NCI-H1694 (cell line): ENCODE measurements at regions not wholly inside any gene's neighbourhood (a gene's known extent, or its start where the extent isn't known, plus 50 kb on each side); places are given as distances from the start of the nearest gene placed in this dataset.

Source experiments
- DNase-seq: peaks from one replicate; lab custom pipeline; 2025; lab: John Stamatoyannopoulos, UW

DNA sequence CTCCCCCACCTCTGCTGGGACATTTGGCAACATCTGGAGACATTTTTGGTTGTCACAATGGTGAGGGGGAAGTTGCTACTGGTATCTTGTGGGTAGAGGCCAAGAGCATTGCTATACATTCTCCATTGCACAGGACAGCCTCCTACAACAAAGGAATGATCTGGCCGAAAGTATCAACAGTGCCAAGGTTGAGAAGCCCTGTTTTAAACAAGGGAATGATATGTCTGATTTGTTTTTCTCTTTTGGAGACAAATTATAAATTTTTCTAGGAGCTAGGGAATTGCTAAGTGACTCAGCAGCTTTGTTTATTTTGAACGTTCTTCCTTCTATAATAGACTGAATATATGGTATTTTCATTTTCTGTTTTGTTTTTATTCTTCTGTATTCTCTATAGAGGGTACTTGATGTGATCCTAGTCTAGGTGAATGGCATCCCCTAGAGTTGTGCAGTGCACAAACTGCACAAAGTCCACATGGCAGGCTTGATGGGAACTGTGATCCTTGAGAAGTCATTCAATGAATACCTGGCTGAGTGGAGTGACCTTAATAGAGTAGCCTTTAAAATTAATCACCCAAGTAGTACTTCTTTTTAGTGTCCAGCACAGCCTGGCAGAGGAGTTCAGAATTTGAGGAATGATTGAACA is 288.6 kb upstream of the USP24 start:
- DNase-seq: no peak

DNA sequence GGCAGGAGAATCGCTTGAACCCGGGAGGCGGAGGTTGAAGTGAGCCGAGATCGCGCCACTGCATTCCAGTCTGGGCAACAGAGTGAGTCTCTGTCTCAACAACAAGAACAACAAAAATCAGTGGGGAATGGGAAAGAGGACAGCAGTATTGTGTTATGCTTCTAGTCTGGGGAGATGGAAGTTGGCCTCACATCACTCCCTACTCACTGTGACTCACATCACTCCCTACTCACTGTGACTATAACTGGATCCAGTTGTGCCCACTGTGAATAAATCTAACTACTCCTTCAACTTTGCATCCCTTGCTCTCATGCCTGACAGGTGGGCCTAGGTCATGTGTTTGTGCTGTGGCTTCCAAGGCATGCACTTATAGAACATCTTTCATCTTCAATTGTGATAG is 285.4 kb upstream of the USP24 start:
- DNase-seq: no peak

GRCh38 chr1:55490547-55490946 is 275.4 kb upstream of the USP24 start:
- DNase-seq: no peak

- DNase-seq: no peak
Observed at GRCh38 chr1:55484173-55484572, 269.0 kb upstream of the USP24 start.

DNA sequence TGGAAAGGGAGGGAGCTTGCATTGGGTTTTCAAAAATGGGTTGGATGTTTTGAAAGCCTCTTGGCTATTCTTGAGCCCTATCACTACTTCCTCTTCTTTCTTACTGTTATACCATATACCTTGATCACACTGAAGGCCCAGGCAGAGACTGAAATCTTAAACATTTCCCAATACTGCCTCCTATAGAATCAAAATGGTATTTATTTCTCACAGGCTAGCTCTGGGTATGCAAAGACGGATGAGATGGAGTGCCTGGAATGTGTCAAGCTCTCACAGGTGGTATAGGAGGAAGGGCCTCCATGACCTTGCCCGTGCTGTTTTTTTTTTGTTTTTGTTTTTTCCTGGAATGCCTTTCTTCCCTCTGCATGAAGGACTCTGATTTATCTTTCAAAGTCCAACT is 268.4 kb upstream of the USP24 start:
- no peak for DNase-seq

- DNase-seq: no peak
Observed at GRCh38 chr1:55481634-55482033, 266.5 kb upstream of the USP24 start.

- DNase-seq: no peak
Observed at GRCh38 chr1:55480029-55480795, 265.0 kb upstream of the USP24 start.

DNA sequence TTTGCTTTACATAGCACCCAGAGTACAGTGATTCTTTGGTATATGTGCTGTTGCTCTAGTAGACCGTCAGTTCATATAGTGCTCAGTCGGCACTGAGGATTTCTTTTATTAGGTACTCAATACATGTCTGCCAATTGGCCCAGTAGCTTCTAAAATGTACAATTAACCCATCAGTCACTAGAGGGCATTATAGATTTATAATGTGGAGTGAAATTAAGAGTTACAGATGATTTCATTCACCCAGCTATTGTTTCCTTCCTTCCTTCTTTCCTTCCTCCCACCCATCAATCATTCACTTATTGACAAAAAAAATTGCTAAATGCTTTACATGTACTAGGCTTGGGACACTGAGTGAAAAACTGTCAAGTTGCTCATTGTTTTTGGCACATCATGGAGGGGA is 263.6 kb upstream of the USP24 start:
- peak; percentile 26 for DNase-seq

- DNase-seq: no peak
Observed at GRCh38 chr1:55477953-55478352, 262.8 kb upstream of the USP24 start.

GRCh38 chr1:55476445-55477015 is 261.4 kb upstream of the USP24 start:
- DNase-seq: no peak

DNA sequence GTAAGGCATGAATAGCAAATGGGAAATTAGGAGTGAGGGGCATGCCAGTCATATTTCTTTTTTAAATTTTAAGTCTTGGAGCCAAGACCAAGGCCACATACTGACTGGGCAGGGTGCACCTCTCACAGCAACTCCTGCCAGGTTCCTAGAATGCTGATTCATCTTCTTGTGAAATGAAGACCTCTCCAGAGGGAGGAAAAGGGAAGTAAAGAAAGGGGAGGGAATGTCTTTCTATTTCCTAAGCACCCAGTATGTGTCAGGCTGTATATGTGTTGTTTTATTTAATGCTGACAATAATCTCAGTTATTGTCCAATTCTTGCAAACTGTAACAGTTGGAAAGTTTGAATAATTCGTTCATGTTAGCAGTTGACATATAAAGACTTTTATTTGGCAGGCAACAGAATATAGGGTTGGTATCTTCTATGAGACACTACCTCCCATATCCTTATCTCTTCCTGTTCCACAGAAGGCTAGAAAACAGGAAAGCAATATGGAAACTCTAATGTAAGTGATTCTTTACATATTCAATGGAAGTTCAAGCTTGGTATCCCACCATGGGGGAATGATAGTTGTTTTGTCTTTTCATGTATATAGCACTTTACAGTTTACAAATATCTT is 259.1 kb upstream of the USP24 start:
- DNase-seq: no peak

DNA sequence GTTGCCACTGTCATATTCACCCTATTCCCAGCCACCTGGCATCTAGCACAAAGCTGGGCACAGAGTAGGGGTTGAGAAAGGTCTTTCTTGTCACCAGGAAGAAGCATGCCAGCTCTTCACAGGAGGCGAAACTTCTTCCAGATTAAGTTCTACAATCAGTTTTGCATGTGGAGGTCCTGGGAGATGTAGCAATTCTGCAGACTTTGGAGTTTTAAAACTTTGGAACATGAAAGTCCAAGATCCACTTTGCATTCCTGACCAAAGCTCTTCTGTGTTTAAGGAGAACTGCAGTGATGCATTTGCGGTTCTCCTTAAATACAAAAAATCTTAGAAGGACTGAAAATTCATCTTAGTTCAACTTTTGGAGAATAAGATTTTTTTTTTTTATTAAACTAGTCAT is 258.5 kb upstream of the USP24 start:
- no peak for DNase-seq

DNA sequence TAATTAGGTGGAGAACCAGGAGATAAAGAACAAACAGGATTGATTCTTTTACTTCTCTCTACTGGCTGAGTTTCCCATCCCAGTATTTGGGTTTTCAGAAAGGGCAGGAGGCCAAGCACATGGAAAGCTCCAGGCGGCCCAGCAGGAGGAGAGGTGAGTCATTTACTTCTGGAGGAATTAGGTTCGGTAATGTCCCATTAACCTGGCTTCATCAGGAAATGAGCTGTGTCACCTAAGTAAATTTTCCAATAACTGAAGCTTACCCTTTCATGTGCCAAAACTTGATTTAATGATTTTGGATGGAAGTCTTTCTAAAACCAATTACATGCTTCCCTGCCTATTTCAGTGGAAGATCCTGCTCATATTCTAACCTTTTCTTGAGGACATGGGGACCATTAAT is 257.6 kb upstream of the USP24 start:
- no peak for DNase-seq

GRCh38 chr1:55472115-55472514 is 257.0 kb upstream of the USP24 start:
- DNase-seq: no peak

DNA sequence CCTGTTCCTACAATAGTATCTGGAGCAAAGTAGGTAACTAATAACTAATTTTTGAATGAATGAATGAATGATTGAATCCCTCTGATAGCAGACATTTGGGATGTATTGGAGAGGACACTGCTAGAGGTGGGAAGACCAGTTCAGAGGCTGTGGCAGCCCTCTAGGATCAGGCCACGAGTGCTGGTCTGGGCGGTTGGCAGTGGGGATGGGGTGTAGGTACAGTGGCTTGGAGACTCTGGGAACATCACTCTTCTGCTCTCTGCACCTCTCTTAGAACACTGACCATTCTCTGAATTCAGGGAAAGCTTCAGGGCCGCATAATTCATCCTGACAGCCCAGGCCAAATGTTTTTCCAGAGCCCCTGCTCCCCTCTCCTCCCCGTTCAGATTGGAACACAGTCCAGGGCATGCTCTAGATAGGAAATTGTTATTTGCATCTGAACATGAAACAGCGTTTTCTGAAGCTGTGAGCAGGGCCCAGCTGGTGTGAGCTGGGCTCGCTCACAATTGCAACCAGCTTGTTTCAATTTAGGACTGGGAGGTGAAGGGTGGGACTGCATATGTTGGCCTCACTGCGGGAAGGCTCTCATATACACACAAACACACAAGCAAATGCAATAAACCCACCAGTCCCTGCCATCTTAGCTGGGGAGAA is 253.1 kb upstream of the USP24 start:
- no peak for DNase-seq

DNA sequence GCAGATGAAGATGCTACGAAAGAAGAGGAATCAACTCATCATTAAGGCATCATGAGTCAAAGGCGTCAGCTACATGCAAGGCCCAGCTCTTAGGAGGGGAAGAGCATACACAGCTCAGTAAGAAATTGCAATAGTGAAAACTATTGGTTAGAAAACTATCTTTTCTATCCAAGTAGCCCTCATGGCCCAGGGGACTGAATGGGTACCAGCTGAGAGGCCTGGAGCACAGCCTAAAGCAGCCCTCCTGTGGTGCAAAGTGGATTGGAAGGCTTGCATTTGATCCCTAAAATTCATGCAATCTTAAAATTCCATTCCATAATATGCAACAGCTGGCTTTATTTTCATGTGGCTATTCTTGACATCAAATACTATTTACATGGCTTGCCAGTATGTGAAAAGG is 251.8 kb upstream of the USP24 start:
- DNase-seq: no peak

DNA sequence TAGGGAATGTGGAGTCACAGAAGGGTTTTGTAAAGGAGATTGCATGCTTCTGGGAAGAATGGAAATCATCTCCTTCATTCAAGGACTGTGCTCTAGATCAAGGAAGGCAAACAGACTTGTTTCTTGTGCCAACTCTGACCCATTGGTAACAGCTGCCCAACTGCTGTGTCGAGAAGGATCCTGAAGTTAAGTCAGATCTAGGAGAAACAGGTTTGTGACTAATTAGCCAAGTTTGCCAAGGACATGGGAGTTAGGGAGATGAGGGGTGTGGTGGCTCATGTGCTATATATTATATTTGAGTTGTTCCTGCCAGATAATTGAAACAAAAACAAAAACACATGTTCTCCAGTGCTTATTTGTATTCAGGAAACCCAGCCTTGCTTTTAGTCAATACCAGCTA is 251.2 kb upstream of the USP24 start:
- no peak for DNase-seq

DNA sequence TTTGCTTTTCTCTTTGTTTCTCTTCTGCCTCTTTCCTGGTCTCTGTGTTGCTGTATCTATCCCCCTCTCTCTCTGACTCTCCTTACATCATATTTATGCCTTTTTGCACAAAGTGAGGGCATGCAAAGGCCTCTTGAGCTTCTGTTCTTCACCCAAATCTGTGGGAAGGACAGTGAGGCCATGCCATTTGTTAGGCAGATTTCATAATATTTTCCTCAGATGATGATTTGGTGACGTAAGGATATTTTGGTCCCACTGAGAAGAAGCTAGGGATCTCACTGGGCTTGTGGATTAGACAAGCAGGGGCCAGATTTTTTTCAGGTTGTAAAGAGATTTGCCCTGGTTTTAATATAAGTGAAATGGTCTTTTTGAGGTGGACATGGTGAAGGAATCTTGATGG is 249.4 kb upstream of the USP24 start:
- no peak for DNase-seq

DNA sequence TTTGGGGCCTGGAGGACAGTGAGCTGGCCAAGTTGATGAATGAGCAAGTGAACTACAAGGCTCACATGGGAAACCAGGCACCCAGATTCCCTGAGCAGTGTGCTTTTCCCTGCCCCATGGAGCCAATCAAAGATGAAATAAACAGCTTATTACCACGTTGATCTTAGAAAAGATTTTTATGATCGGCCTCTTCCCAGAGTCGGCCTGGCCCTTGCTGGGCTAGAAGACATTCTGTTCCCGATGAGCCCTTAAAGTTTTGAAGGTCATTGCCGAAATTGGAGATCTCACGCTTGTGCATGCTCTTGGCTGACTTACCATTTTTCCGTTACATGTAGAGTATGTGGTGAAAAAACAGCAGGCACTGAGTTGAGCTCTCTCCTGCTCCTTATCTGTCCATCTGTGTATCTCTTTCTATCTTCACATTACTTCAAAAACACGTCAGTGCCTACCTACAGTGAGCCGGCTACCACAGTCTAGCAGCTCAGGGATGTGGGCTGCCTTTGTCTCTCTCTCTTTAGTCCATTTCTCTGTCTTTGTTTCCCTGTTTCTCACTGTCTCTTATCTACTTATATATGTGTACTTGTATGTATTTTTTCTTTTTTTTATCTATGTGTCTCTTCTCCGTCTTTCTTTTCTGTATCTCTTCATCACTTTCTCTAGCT is 248.8 kb upstream of the USP24 start:
- no peak for DNase-seq

DNA sequence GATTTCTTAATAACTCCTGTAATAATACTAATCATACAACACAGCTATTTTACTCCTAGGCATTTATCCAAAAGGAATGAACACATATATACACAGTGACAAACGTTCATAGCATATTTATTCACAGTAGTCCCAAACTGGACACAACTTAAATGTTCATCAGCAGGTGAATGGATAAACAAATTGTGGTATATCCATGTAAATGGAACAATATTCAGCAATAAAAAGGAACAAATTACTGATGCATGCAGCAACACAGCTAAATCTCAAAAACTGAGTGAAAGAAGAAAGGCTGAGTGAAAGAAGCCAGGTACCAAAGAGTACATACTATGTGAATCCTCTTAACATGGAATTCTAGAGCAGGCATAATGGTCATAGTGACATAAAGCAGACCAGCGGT is 242.7 kb upstream of the USP24 start:
- no peak for DNase-seq

DNA sequence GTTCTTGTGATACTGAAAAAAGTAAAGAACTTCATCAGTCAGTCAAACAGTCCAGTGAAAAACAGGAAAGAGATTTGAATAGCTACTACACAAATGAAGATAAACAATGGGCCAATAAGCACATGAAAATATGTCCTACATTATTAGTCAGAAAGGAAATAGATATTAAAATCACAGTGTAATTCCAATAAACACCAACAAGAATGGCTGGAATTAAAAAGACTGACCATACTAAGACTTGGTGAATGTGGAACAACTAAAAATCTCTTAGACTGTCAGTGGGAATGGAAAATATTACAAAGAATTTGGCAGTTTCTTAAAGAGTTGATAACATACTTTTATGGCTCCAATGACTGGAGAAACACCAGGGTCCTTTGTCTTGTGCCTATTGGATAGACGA is 241.8 kb upstream of the USP24 start:
- DNase-seq: no peak

DNA sequence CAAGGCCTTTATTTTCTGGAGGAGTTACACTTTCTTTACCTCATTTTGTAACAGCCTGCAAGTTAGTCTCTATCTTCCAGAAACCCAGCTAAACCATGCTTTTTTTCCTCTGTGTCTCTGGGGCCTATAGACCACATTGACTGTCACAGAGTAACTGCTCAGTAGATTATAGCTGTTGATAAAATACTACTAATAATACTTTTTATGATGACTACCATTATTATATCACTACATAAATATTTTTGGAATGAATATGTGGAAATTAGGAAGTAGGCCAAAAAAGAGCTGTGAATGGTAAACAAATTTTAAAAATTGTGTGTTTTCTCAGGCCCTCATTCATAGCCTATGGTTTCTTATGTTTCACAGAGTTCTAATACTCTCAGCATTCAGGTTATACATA is 233.1 kb upstream of the USP24 start:
- DNase-seq: no peak
